HepG2 (cell line): ENCODE measurements at regions not wholly inside any gene's neighbourhood (a gene's known extent, or its start where the extent isn't known, plus 50 kb on each side); places are given as distances from the start of the nearest gene placed in this dataset.

Experiments
- ATAC-seq: fragments of 200-7000 bp; cut with Tn5 transposase; 3 replicates; pipeline ENCODE4 v1.9.1; 2020; ENCODE audit warnings: mild to moderate bottlenecking, moderate library complexity
- BruUV-seq: library from RNA; stranded (reverse); fragments of 400-500 nt; replicated peaks from 2 replicates; lab custom pipeline; 2021; lab: Mats Ljungman, UMichigan
- CTCF ChIA-PET: fragments of 300-600 bp; formaldehyde crosslinking; extraction: SDS; loops from one replicate; lab custom pipeline; 2021; ENCODE audit warnings: low total read pairs, inconsistent platforms, low intra/inter-chr PET ratio; lab: Yijun Ruan, JAX
- POLR2A ChIA-PET: fragments of 350-600 bp; sonication (Branson Sonifier 250); formaldehyde crosslinking; loops from one replicate; lab custom pipeline; 2020; ENCODE audit warnings: antibody characterized with exemption, inconsistent platforms; lab: Yijun Ruan, JAX
- DNase-seq: peaks from one replicate; pipeline ENCODE4 v3.0.0-alpha.2; 2015; ENCODE audit warnings: low spot score
- FAIRE-seq: peaks from 3 replicates; lab custom pipeline; 2011; peaks lifted over from hg19 to GRCh38; lab: Jason Lieb, UNC
- H2AFZ ChIP-seq: one replicate; pipeline ENCODE4 v1.6.1; 2011; ENCODE audit warnings: low read length, inconsistent platforms
- H3K27ac ChIP-seq: fragments of 300-600 bp; 3 replicates; pipeline ENCODE4 v1.8.0; 2011; ENCODE audit warnings: mixed run types, mild to moderate bottlenecking, mixed read lengths, low read length, inconsistent platforms; ENCODE audit not compliant: insufficient read depth; ENCODE audit errors: extremely low read length
- H3K27me3 ChIP-seq, 2 experiments: fragments of 200-600 bp in 1 of 2; 2 replicates in 1 of 2; 3 replicates in 1 of 2; pipeline versions ENCODE4 v1.6.0 to v1.8.0; 2011; ENCODE audit warnings: low read length in 2 of 2, mild to moderate bottlenecking in 2 of 2, moderate library complexity in 2 of 2, inconsistent platforms in 1 of 2; ENCODE audit not compliant: insufficient read depth in 2 of 2, control insufficient read depth in 1 of 2
- H3K36me3 ChIP-seq, 2 experiments: fragments of 200-600 bp in 1 of 2; replicated peaks in 1 of 2; 2 replicates in 1 of 2; 3 replicates in 1 of 2; pipeline versions ENCODE4 v1.5.1 to v1.8.0; 2011; ENCODE audit warnings: low read length in 2 of 2, inconsistent platforms in 1 of 2; ENCODE audit not compliant: insufficient read depth in 2 of 2, control insufficient read depth in 1 of 2
- H3K4me1 ChIP-seq: 2 replicates; pipeline ENCODE4 v1.5.1; 2012; ENCODE audit warnings: low read length, inconsistent platforms; ENCODE audit not compliant: insufficient read depth
- H3K4me2 ChIP-seq: 2 replicates; pipeline ENCODE4 v1.6.0; 2011; ENCODE audit warnings: low read depth, low read length, inconsistent platforms
- H3K4me3 ChIP-seq, 3 experiments: fragments of 200-600 bp in 1 of 3; sonication (generic), shearing (Covaris generic) in 1 of 3; replicated peaks in 1 of 3; 2 replicates each; pipeline ENCODE4 v1.5.1; 2011 to 2016; ENCODE audit warnings: low read length in 3 of 3, inconsistent platforms in 2 of 3, low read depth in 2 of 3, mild to moderate bottlenecking in 2 of 3, control low read depth in 1 of 3, mixed read lengths in 1 of 3; ENCODE audit not compliant: insufficient read depth in 1 of 3
- H3K79me2 ChIP-seq: one replicate; pipeline ENCODE4 v1.6.1; 2011; ENCODE audit warnings: low read length, inconsistent platforms; ENCODE audit not compliant: insufficient read depth
- H3K9ac ChIP-seq: 2 replicates; pipeline ENCODE4 v1.6.0; 2011; ENCODE audit warnings: mild to moderate bottlenecking, low read depth, low read length, inconsistent platforms; ENCODE audit not compliant: insufficient read depth
- H3K9me3 ChIP-seq: 2 replicates; pipeline ENCODE4 v1.5.1; 2012; ENCODE audit warnings: mild to moderate bottlenecking, low read length
- H4K20me1 ChIP-seq: 2 replicates; pipeline ENCODE4 v1.6.0; 2011; ENCODE audit warnings: inconsistent platforms, mild to moderate bottlenecking, low read length, moderate library complexity; ENCODE audit not compliant: insufficient read depth
- IKZF4 ChIP-seq: sonication (generic); formaldehyde crosslinking; IDR thresholded peaks from 2 replicates; pipeline ENCODE4 v1.5.1; 2020; ENCODE audit warnings: borderline replicate concordance, mild to moderate bottlenecking, low read depth, missing genetic modification reagents; ENCODE audit errors: not compliant biosample characterization
- NCOA1 ChIP-seq: sonication (generic); formaldehyde crosslinking; IDR thresholded peaks from 2 replicates; pipeline ENCODE4 v1.9.0; 2021; ENCODE audit warnings: missing genetic modification reagents
- SMARCC2 ChIP-seq: fragments of 450-650 bp; IDR thresholded peaks from 2 replicates; pipeline ENCODE4 v1.6.1; 2017; ENCODE audit warnings: antibody characterized with exemption, mild to moderate bottlenecking
- TBX2 ChIP-seq: sonication (generic); formaldehyde crosslinking; IDR thresholded peaks from 2 replicates; pipeline ENCODE4 v1.5.0; 2020; ENCODE audit warnings: missing genetic modification reagents, mild to moderate bottlenecking, borderline replicate concordance
- TERF1 ChIP-seq: sonication (generic); formaldehyde crosslinking; IDR thresholded peaks from 2 replicates; pipeline ENCODE4 v1.8.0; 2022; ENCODE audit warnings: mild to moderate bottlenecking, missing genetic modification reagents, moderate library complexity
- TSC22D2 ChIP-seq: sonication (generic); formaldehyde crosslinking; IDR thresholded peaks from 2 replicates; pipeline ENCODE4 v1.5.1; 2020; ENCODE audit warnings: missing genetic modification reagents, mild to moderate bottlenecking, borderline replicate concordance
- WGBS: methylation state at CpG from one replicate; pipeline ENCODE4 v1.1.6; 2017; ENCODE audit warnings: low lambda C conversion rate; 5-methylcytosine and 5-hydroxymethylcytosine counted together
- in situ Hi-C: cut with HindIII; loops from 2 replicates; pipeline ENCODE4 v1.10.0; 2017; ENCODE audit warnings: low pct_unique_long_range_greater_than_20kb; ENCODE audit not compliant: extremely low pct_ligation_motif_present
- intact Hi-C: fragments of 100-400 bp; cut with micrococcal nuclease; formaldehyde crosslinking; loops from one replicate; pipeline ENCODE4 v1.10.0; 2022; ENCODE audit not compliant: unreplicated experiment
- TF ChIP-seq, protein P1 (sequence below): sonication (generic); formaldehyde crosslinking; IDR thresholded peaks from 2 replicates; pipeline ENCODE4 v1.4.0; 2020; ENCODE audit warnings: missing genetic modification reagents

GRCh38 chr16:80300456-80300855 is 240.3 kb upstream of the DYNLRB2 start:
- DNase-seq (no peak), FAIRE-seq (no peak), ATAC-seq (no peak)
- H3K27me3 ChIP-seq: no peaks in the 10 kb centered on the region; a peak in 1 of 5 replicates
- intact Hi-C loops (no loop called here), in situ Hi-C loops (no loop called here)
- TF ChIP-seq, protein P1, sequence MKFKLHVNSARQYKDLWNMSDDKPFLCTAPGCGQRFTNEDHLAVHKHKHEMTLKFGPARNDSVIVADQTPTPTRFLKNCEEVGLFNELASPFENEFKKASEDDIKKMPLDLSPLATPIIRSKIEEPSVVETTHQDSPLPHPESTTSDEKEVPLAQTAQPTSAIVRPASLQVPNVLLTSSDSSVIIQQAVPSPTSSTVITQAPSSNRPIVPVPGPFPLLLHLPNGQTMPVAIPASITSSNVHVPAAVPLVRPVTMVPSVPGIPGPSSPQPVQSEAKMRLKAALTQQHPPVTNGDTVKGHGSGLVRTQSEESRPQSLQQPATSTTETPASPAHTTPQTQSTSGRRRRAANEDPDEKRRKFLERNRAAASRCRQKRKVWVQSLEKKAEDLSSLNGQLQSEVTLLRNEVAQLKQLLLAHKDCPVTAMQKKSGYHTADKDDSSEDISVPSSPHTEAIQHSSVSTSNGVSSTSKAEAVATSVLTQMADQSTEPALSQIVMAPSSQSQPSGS (CRISPR knock-in tag): no peak
- TF ChIP-seq TERF1 (CRISPR knock-in tag) (no peak), NCOA1 (CRISPR knock-in tag) (no peak), IKZF4 (no peak), SMARCC2 (no peak), TSC22D2 (CRISPR knock-in tag) (no peak), TBX2 (CRISPR knock-in tag) (no peak)
- H3K79me2 ChIP-seq: no peaks in the 10 kb centered on the region
- H4K20me1 ChIP-seq: no peaks in the 10 kb centered on the region
- no peaks in the 10 kb centered on the region for H3K36me3 ChIP-seq
- no peak overlapping the region for H3K4me3 ChIP-seq
- H3K27ac ChIP-seq: no peak overlapping the region
- no peak overlapping the region for H2AFZ ChIP-seq
- no peak overlapping the region for H3K4me2 ChIP-seq
- CTCF ChIA-PET: no interaction called here
- H3K4me1 ChIP-seq: peaks cover 11% of the 10 kb centered on the region; the same call in 1 of the 2 replicates
- 41% methylated on average over 4 of the region's 4 CpGs for WGBS
- no TSS peak for BruUV-seq
- POLR2A ChIA-PET: interaction anchor here (1.0 kb wide), 1 partner anchor 36 kb away, joined by 3 read pairs; no protein-coding TSS in a partner anchor
- no peak overlapping the region for H3K9ac ChIP-seq
- H3K9me3 ChIP-seq: no peaks in the 10 kb centered on the region
